Heart left ventricle (tissue), 13 donors: ENCODE measurements at regions not wholly inside any gene's neighbourhood (a gene's known extent, or its start where the extent isn't known, plus 50 kb on each side); places are given as distances from the start of the nearest gene placed in this dataset.

ENCODE experiments used
- POLR2A ChIP-seq, 2 donors: fragments of 450-650 bp; IDR thresholded peaks; one replicate each; pipeline ENCODE4 v1.6.1; 2017; ENCODE audit warnings: antibody characterized with exemption in 2 of 2, mild to moderate bottlenecking in 2 of 2, moderate library complexity in 2 of 2
- TF ChIP-seq, protein P1 (sequence below), 12 donors: fragments of 200-600 bp; sonication (generic) in 4 of 12; IDR thresholded peaks; one replicate each; pipeline versions ENCODE4 v1.5.0 to v1.8.0; 2018 to 2022; ENCODE audit warnings: antibody characterized with exemption in 12 of 12, mild to moderate bottlenecking in 5 of 12
- donor health status: ischemic (EF 13 %, LVEDD 7.1; RV severe dilation, severe dysfunction).
- donor health status: DM: no; HTN: yes; CAD: no.
- donor health status: DM: no; HTN: no; CAD: no.
- donor health status: ischemic (EF 25% LVEDD 6.9; RV normal size, moderate dysfunction).
- donor health status: ischemic (EF 25% LVEDD 5.7; RV mildly dilated, moderate dysfunction).
- donor health status: ischemic (EF 35%, LVEDD 5.7; RV mildly dilated, moderate dysfunction).
- donor health status: nonischemic (EF 11% LVEDD 7.7; RV severe dilation, severe dysfunction).
- donor health status: DM: yes; HTN: yes; CAD: no.
- donor health status: PGD.
- donor health status: ischemic (EF 29% LVEDD 5.4; RV normal size, mild dysfunction).
- donor health status: nonischemic (EF 23%, LVEDD 6.1; RV moderate dilation, normal function).

DNA sequence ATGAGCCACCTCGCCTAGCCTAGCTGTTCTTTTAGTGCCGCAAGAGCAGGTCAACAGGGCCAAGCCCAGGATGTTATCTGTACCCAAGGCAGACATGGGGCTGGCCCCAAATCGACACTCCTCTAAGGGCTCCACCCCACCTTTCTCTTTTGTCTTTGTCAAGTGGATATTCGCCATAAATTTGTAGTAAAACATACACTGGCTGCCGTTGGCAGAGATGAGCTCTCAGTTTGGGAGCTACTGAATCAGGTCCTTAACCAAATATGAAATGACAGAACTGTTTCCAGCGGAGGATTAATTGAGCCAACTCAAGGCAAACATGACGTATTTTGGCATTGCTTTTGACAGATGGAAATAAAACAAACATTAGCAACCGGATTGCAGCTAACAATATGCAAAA, 556.9 kb upstream of the CDH5 start:
- TF ChIP-seq, protein P1, sequence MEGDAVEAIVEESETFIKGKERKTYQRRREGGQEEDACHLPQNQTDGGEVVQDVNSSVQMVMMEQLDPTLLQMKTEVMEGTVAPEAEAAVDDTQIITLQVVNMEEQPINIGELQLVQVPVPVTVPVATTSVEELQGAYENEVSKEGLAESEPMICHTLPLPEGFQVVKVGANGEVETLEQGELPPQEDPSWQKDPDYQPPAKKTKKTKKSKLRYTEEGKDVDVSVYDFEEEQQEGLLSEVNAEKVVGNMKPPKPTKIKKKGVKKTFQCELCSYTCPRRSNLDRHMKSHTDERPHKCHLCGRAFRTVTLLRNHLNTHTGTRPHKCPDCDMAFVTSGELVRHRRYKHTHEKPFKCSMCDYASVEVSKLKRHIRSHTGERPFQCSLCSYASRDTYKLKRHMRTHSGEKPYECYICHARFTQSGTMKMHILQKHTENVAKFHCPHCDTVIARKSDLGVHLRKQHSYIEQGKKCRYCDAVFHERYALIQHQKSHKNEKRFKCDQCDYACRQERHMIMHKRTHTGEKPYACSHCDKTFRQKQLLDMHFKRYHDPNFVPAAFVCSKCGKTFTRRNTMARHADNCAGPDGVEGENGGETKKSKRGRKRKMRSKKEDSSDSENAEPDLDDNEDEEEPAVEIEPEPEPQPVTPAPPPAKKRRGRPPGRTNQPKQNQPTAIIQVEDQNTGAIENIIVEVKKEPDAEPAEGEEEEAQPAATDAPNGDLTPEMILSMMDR (IDR thresholded peaks at IDR 0.05), result no peak
- no peak for TF ChIP-seq POLR2A (IDR thresholded peaks at IDR 0.05)
